ENCODE measurements at regions not wholly inside any gene's neighbourhood (a gene's known extent, or its start where the extent isn't known, plus 50 kb on each side); places are given as distances from the start of the nearest gene placed in this dataset.

DNA sequence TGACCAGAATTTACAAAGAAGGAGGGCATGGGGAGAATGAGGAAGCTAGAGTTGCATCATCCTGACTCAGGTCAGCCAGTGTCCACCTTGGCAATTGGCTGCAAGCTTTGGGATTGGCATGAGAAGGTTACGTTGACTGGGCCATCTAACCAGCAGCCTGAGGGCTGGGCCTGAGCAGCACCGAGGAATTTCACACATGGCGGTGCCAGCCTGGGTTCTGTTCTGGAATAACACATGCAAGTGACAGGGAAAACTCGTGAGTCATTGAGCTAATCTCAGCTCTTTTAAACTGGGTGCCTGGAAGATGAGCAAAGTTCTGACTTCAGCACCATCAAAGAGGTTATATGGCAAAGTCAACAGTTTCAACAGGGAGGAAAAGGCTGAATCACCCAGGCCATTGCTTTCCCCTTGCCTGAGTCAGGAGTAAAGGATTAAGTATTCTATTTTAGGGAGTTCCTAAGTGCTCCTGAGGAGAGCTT is 543.2 kb upstream of the TBX3 start:
- intact Hi-C loops (cut with DNase I), result loop anchor here in 1 of 2 donors (10.0 kb wide), 1 partner anchor 542 kb away; the partner anchor contains the start of gene TBX3
- peak overlapping the region; percentile 88 for H3K27ac ChIP-seq
- no peaks in the 10 kb centered on the region for H3K36me3 ChIP-seq (ENCODE audit: insufficient read depth in 1 of 2, low read depth in 1 of 2)
- WGBS, 3 donors, result 25 to 44% (median 31%) methylated on average over 4 of the region's 4 CpGs
- DNase-seq (peak; percentile 75 to 90), ATAC-seq (peak; percentile 92 to 95 (median 94))
- peaks cover 22% of the 10 kb centered on the region for H3K4me1 ChIP-seq
- H3K9me3 ChIP-seq, result no peaks in the 10 kb centered on the region
- TF ChIP-seq, protein P1, sequence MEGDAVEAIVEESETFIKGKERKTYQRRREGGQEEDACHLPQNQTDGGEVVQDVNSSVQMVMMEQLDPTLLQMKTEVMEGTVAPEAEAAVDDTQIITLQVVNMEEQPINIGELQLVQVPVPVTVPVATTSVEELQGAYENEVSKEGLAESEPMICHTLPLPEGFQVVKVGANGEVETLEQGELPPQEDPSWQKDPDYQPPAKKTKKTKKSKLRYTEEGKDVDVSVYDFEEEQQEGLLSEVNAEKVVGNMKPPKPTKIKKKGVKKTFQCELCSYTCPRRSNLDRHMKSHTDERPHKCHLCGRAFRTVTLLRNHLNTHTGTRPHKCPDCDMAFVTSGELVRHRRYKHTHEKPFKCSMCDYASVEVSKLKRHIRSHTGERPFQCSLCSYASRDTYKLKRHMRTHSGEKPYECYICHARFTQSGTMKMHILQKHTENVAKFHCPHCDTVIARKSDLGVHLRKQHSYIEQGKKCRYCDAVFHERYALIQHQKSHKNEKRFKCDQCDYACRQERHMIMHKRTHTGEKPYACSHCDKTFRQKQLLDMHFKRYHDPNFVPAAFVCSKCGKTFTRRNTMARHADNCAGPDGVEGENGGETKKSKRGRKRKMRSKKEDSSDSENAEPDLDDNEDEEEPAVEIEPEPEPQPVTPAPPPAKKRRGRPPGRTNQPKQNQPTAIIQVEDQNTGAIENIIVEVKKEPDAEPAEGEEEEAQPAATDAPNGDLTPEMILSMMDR (IDR thresholded peaks at IDR 0.05), result no peak
- H3K27me3 ChIP-seq (ENCODE audit: insufficient read depth in 3 of 3, low read length in 2 of 3), result no peaks in the 10 kb centered on the region
- H3K4me3 ChIP-seq, result no peak overlapping the region

DNA sequence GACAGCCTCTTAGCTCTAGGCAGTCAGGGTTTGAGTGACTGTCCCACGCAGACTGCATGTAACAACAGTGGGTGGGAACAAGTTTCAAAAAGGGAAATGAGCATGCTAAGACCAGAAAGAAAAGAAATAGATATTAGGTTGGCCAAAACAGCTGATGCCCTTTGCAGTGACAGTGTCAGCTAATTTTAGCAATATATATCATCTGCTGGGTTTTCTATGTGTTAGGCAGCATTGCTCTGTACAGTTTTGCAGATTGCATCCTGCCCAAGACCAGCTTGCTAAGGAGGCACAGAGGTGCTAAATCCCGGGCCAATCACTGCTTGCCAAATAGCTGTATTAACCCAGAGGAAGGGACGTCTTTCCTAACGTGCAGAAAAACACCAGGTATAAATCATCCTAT is 541.9 kb upstream of the TBX3 start:
- Histone ChIP-seq H3K4me1 (peaks cover 22% of the 10 kb centered on the region), H3K27ac (peak overlapping the region; percentile 88), H3K36me3 (ENCODE audit: insufficient read depth in 1 of 2, low read depth in 1 of 2) (no peaks in the 10 kb centered on the region), H3K4me3 (no peak overlapping the region), H3K27me3 (ENCODE audit: insufficient read depth in 3 of 3, low read length in 2 of 3) (no peaks in the 10 kb centered on the region), H3K9me3 (no peaks in the 10 kb centered on the region)
- intact Hi-C loops (cut with DNase I), result loop anchor here in 1 of 2 donors (10.0 kb wide), 1 partner anchor 541 kb away; the partner anchor contains the start of gene TBX3
- TF ChIP-seq, protein P1 (IDR thresholded peaks at IDR 0.05), result no peak
- ATAC-seq, result peak; percentile 18 to 67 (median 52)
- WGBS, 3 donors, result 14 to 21% (median 17%) methylated on average over 4 of the region's 4 CpGs
- DNase-seq, result no peak

GRCh38 chr12:115223991-115224390 is 540.0 kb upstream of the TBX3 start:
- TF ChIP-seq, protein P1 (IDR thresholded peaks at IDR 0.05), result no peak
- H3K27me3 ChIP-seq (ENCODE audit: insufficient read depth in 3 of 3, low read length in 2 of 3), result no peaks in the 10 kb centered on the region
- H3K9me3 ChIP-seq, result no peaks in the 10 kb centered on the region
- H3K4me3 ChIP-seq, result no peak overlapping the region
- intact Hi-C loops (cut with DNase I), result loop anchor here in 1 of 2 donors (10.0 kb wide), 1 partner anchor 539 kb away; the partner anchor contains the start of gene TBX3
- peaks cover 22% of the 10 kb centered on the region for H3K4me1 ChIP-seq
- 70 to 78% (median 74%) methylated on average over 4 of the region's 4 CpGs for WGBS, 3 donors
- no peaks in the 10 kb centered on the region for H3K36me3 ChIP-seq (ENCODE audit: insufficient read depth in 1 of 2, low read depth in 1 of 2)
- H3K27ac ChIP-seq, result peak overlapping the region; percentile 64
- DNase-seq (no peak), ATAC-seq (no peak)

DNA sequence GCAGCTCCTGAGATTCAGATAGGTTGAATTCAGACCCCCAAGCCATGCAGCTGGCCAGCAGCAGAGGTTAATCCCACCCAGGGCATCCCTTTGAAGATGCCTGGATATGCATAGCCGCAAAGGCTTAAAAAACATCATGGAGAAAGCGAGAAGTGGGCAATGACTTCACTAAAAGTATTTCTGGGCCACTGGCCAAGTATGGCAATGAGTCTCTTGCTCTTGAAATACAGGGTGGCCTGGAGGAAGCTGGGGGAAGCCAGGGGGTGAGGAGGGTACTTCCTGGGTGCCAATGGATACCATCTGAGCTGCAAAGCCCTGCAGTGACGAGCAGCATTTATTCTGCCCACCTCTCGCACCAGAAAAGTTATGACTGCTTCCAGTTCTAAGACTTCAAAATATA is 539.3 kb upstream of the TBX3 start:
- WGBS, 3 donors, result 53 to 65% (median 55%) methylated on average over 4 of the region's 4 CpGs
- intact Hi-C loops (cut with DNase I), result loop anchor here in 1 of 2 donors (10.0 kb wide), 1 partner anchor 539 kb away; the partner anchor contains the start of gene TBX3
- Histone ChIP-seq H3K9me3 (no peaks in the 10 kb centered on the region), H3K4me3 (no peak overlapping the region), H3K36me3 (ENCODE audit: insufficient read depth in 1 of 2, low read depth in 1 of 2) (no peaks in the 10 kb centered on the region), H3K4me1 (peaks cover 22% of the 10 kb centered on the region), H3K27ac (peak overlapping the region; percentile 64), H3K27me3 (ENCODE audit: insufficient read depth in 3 of 3, low read length in 2 of 3) (no peaks in the 10 kb centered on the region)
- ATAC-seq (peak in 1 of 4 donors; percentile 13), DNase-seq (no peak)
- TF ChIP-seq, protein P1 (IDR thresholded peaks at IDR 0.05), result no peak

- TF ChIP-seq, protein P1 (IDR thresholded peaks at IDR 0.05), result no peak
- WGBS, 3 donors, result 89 to 91% (median 89%) methylated on average over 6 of the region's 6 CpGs
These were observed 538.2 kb upstream of the TBX3 start for GRCh38 chr12:115222220-115222619.

More at GRCh38 chr12:115222220-115222619, 538.2 kb upstream of the TBX3 start:
- no peak overlapping the region for H3K27ac ChIP-seq
- intact Hi-C loops (cut with DNase I), result loop anchor here in 1 of 2 donors (10.0 kb wide), 1 partner anchor 537 kb away; the partner anchor contains the start of gene TBX3
- no peaks in the 10 kb centered on the region for H3K9me3 ChIP-seq
- ATAC-seq (no peak), DNase-seq (no peak)
- no peaks in the 10 kb centered on the region for H3K27me3 ChIP-seq (ENCODE audit: insufficient read depth in 3 of 3, low read length in 2 of 3)
- H3K36me3 ChIP-seq (ENCODE audit: insufficient read depth in 1 of 2, low read depth in 1 of 2), result no peaks in the 10 kb centered on the region
- peaks cover 17% of the 10 kb centered on the region for H3K4me1 ChIP-seq
- H3K4me3 ChIP-seq, result no peak overlapping the region

Measured in psoas muscle (tissue), 7 donors.